NOMO-1 (cell line): ENCODE measurements at regions not wholly inside any gene's neighbourhood (a gene's known extent, or its start where the extent isn't known, plus 50 kb on each side); places are given as distances from the start of the nearest gene placed in this dataset.
A peak's percentile ranks its signal among the peaks of the same experiment; 100 is the strongest.
"Not testable (repeated sequence)": the region's sequence is repeated elsewhere in the genome, so short reads cannot be mapped to it uniquely, and the experiment has no call there.

Source experiments
- DNase-seq, 2 experiments: peaks; one replicate each; lab custom pipeline; 2025; ENCODE audit not compliant: unreplicated experiment in 2 of 2; lab: John Stamatoyannopoulos, UW

GRCh38 chr18:29960539-29960938 is 1082.0 kb downstream of the DSC3 start:
- no peak for DNase-seq

GRCh38 chr18:29930231-29930630 is 1112.3 kb downstream of the DSC3 start:
- DNase-seq, result no peak

- DNase-seq, result no peak
Observed at GRCh38 chr18:29928081-29928480, 1114.5 kb downstream of the DSC3 start.

- no peak for DNase-seq
Observed at GRCh38 chr18:29925566-29925965, 1117.0 kb downstream of the DSC3 start.

- DNase-seq, result no peak
Observed at GRCh38 chr18:29912351-29912750, 1130.2 kb downstream of the DSC3 start.

- DNase-seq, result no peak
Observed at GRCh38 chr18:29892960-29893558, 1149.5 kb downstream of the DSC3 start.

- DNase-seq, result no peak
Observed at GRCh38 chr18:29883114-29883513, 1159.4 kb downstream of the DSC3 start.

GRCh38 chr18:29882620-29883019 is 1159.9 kb downstream of the DSC3 start:
- DNase-seq, result no peak

- no peak for DNase-seq
Observed at GRCh38 chr18:29879763-29880162, 1162.8 kb downstream of the DSC3 start.

GRCh38 chr18:29874519-29875098 is 1167.9 kb downstream of the DSC3 start:
- DNase-seq, result peak in 1 of 2 experiments; percentile 34

- no peak for DNase-seq
Observed at GRCh38 chr18:29873211-29873610, 1169.3 kb downstream of the DSC3 start.

GRCh38 chr18:29871246-29871645 is 1171.3 kb downstream of the DSC3 start:
- no peak for DNase-seq

GRCh38 chr18:29862824-29863223 is 1179.7 kb downstream of the DSC3 start:
- no peak for DNase-seq

GRCh38 chr18:29855637-29856036 is 1186.9 kb downstream of the DSC3 start:
- DNase-seq, result no peak

- no peak for DNase-seq
Observed at GRCh38 chr18:29853126-29853525, 1189.4 kb downstream of the DSC3 start.

- DNase-seq, result no peak
Observed at GRCh38 chr18:29849144-29849543, 1193.4 kb downstream of the DSC3 start.

- DNase-seq, result no peak
Observed at GRCh38 chr18:29841631-29842030, 1200.9 kb downstream of the DSC3 start.

GRCh38 chr18:29840089-29840488 is 1202.5 kb downstream of the DSC3 start:
- no peak for DNase-seq

- DNase-seq, result not testable (repeated sequence)
Observed at GRCh38 chr18:29838961-29839360, 1203.6 kb downstream of the DSC3 start.

GRCh38 chr18:29838556-29838955 is 1204.0 kb downstream of the DSC3 start:
- DNase-seq, result no peak

GRCh38 chr18:29823671-29824070 is 1218.9 kb downstream of the DSC3 start:
- no peak for DNase-seq

GRCh38 chr18:29821544-29821943 is 1221.0 kb downstream of the DSC3 start:
- DNase-seq, result no peak

- DNase-seq, result no peak
Observed at GRCh38 chr18:29811519-29811918, 1231.0 kb downstream of the DSC3 start.
